Activated CD4-positive, alpha-beta T cell treated with anti-CD3 and anti-CD28 coated beads, Interleukin-2, amount 10 ng/mL, durations not matched to agents 7 days and 5 days (primary cell): ENCODE measurements at regions not wholly inside any gene's neighbourhood (a gene's known extent, or its start where the extent isn't known, plus 50 kb on each side); places are given as distances from the start of the nearest gene placed in this dataset.
"Not testable (repeated sequence)": the region's sequence is repeated elsewhere in the genome, so short reads cannot be mapped to it uniquely, and the experiment has no call there.

Experiments
- CTCF ChIA-PET: fragments of 350-600 bp; sonication (Branson Sonifier 250); formaldehyde crosslinking; loops from one replicate; lab custom pipeline; 2021; ENCODE audit warnings: antibody characterized with exemption; lab: Charles Lee
- POLR2A ChIA-PET: fragments of 350-600 bp; sonication (Branson Sonifier 250); formaldehyde crosslinking; loops from one replicate; lab custom pipeline; 2021; ENCODE audit warnings: antibody characterized with exemption; lab: Charles Lee
- DNase-seq: peaks from one replicate; pipeline ENCODE4 v3.0.0-alpha.2; 2020
- H3K27ac Mint-ChIP-seq: one replicate; pipeline ENCODE4 v1.8.0; 2021; ENCODE audit warnings: mild to moderate bottlenecking, moderate library complexity, mixed read lengths
- H3K27me3 Mint-ChIP-seq: one replicate; pipeline ENCODE4 v1.8.0; 2021; ENCODE audit warnings: mixed read lengths
- H3K36me3 Mint-ChIP-seq: one replicate; pipeline ENCODE4 v1.8.0; 2021; ENCODE audit warnings: low read depth, mixed read lengths
- H3K4me1 Mint-ChIP-seq: one replicate; pipeline ENCODE4 v1.8.0; 2021; ENCODE audit warnings: mixed read lengths
- H3K4me3 Mint-ChIP-seq: one replicate; pipeline ENCODE4 v1.8.0; 2021; ENCODE audit warnings: mild to moderate bottlenecking, moderate library complexity, mixed read lengths
- H3K9me3 Mint-ChIP-seq: one replicate; pipeline ENCODE4 v1.8.0; 2021; ENCODE audit warnings: mixed read lengths

DNA sequence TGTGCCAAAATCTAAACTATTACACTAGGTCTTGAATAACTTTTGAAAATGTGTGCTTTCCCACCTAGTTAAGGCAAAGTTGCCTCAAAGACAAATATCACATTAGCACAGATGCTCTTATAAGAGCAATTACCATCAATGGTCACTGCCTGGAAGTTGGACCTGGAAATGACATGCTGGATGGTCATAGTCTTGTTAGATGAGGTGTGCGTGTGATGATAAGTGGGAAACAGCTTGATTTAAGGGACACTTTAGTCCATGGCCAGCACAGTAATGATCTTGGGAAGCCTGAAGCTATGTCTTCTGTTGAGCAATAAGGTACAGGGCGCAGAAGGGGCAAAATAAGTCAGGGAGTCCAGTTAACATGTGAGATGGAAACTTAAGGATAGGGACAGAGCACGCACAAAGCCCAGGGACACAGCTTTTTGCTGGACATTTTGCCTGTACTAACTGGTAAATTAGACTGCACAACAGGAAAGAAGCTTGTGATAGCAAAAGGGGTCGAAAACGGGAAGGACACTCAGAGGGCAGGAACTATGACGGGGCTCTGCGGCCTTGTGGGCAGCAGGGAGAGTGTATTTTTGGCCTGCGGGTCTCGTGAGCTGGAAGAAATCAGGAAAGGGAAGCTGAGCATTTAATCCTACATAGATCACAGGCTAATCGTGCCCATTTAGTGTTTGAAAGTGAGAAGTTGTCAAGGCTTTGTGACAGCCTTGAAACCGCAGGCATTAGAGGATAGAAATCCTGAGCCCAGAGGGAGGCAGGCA is 66.7 kb upstream of the BMP2 start:
- Mint-ChIP-seq H3K27ac (no peak overlapping the region), H3K4me1 (no peaks in the 10 kb centered on the region), H3K4me3 (no peak overlapping the region), H3K9me3 (peaks cover 4% of the 10 kb centered on the region), H3K36me3 (no peaks in the 10 kb centered on the region), H3K27me3 (no peaks in the 10 kb centered on the region)
- ChIA-PET POLR2A (interaction anchor here (0.6 kb wide), 1 partner anchor 594 kb away, joined by 3 read pairs; no protein-coding TSS in a partner anchor), CTCF (no interaction called here)
- DNase-seq = no peak

DNA sequence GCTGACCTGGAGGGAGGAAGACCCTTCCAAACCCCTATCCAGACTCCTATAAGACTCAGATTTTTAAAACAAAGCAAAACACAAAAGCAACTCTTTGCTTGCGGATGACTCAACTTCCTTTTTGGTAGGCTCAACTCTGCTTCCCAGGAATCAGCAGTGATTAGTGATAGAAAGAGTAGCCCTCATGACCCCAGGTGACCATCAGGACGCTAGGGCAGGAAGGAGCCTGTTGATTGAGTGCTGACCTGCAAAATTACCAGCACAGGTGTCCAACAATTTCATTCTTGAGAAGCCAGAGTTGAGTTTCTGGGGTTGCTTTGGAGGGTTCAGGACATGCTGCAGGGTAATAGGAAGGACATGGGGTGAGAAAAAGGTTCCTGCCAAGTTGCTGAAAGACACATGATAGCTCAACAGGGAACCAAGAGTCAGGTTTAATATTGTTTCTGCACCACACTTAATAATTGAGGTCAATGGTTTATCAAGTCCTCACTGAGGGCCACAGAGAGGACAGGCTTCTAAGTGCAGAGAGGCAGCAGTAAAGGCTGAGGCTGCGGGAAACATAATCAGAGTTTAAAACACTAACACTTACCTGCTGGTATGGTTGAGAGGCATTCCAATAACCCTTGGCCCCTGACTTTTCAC is 67.4 kb upstream of the BMP2 start:
- H3K27me3 Mint-ChIP-seq = no peaks in the 10 kb centered on the region
- H3K4me1 Mint-ChIP-seq = no peaks in the 10 kb centered on the region
- no peak overlapping the region for H3K4me3 Mint-ChIP-seq
- POLR2A ChIA-PET = no interaction called here
- no peaks in the 10 kb centered on the region for H3K36me3 Mint-ChIP-seq
- H3K27ac Mint-ChIP-seq = no peak overlapping the region
- CTCF ChIA-PET = no interaction called here
- H3K9me3 Mint-ChIP-seq = peaks cover 4% of the 10 kb centered on the region
- no peak for DNase-seq

DNA sequence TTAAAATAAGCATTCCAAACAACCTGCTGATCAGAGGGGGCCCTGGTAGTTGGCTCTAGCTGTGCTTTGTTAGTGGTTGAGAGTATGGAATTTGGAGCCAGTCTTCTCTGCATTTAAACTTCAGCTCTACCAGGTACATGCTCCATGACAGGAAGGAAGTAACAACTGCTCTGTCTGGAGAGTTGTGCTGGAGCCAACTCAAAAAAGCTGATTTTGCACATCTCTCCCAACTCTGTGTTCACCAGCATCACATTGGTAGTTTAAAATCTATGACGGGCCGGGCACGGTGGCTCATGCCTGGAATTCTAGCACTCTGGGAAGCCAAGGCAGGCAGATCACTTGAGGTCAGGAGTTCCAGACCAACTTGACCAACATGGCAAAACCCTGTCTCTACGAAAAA is 68.8 kb upstream of the BMP2 start:
- no peak overlapping the region for H3K27ac Mint-ChIP-seq
- CTCF ChIA-PET = no interaction called here
- no peaks in the 10 kb centered on the region for H3K36me3 Mint-ChIP-seq
- H3K4me1 Mint-ChIP-seq = no peaks in the 10 kb centered on the region
- no peak overlapping the region for H3K4me3 Mint-ChIP-seq
- no peak for DNase-seq
- H3K9me3 Mint-ChIP-seq = peaks cover 4% of the 10 kb centered on the region
- POLR2A ChIA-PET = no interaction called here
- no peaks in the 10 kb centered on the region for H3K27me3 Mint-ChIP-seq

GRCh38 chr20:6698056-6698455 is 69.4 kb upstream of the BMP2 start:
- POLR2A ChIA-PET = no interaction called here
- no peaks in the 10 kb centered on the region for H3K4me1 Mint-ChIP-seq
- peaks cover 4% of the 10 kb centered on the region for H3K9me3 Mint-ChIP-seq
- CTCF ChIA-PET = no interaction called here
- DNase-seq = no peak
- H3K36me3 Mint-ChIP-seq = no peaks in the 10 kb centered on the region
- H3K4me3 Mint-ChIP-seq = no peak overlapping the region
- no peaks in the 10 kb centered on the region for H3K27me3 Mint-ChIP-seq
- H3K27ac Mint-ChIP-seq = no peak overlapping the region

DNA sequence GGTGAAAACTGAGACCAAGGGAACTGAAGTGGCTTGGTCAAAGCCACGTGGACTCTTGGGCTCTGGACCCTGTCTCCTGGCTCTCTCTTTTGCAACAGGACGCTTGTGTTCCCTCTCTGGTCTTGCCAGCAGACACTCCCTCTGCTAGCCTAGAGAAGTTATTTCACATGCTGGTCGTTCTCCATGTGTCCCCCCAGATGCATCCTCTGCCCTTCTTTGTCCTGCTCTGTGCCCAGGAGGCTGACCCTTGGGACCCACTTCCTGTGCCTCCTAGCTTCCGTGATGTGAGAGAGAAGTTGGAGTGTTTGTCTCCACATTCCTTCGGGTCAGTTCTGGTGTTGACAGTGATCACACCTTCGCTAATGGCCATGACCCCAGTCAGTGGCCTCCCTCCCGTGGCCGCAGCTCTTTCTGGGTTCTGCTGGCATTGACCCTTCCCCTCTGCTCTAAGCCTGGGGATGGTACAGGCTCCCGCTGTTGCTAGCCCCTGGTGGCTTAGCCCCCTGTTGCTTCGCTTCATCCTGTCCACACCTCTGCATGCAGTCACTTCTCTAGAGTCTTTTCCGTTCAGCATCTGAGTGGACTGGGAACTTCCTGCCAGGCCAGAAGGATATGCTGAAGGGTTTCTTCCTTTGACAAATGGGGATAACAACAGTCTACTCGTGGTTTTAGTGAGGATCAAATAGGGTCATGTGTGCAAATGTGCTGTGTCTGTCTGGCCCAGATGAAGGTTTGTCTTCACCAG is 70.1 kb upstream of the BMP2 start:
- Mint-ChIP-seq H3K27me3 (no peaks in the 10 kb centered on the region), H3K9me3 (peaks cover 4% of the 10 kb centered on the region), H3K36me3 (no peaks in the 10 kb centered on the region), H3K4me3 (no peak overlapping the region), H3K27ac (no peak overlapping the region), H3K4me1 (no peaks in the 10 kb centered on the region)
- ChIA-PET POLR2A (no interaction called here), CTCF (no interaction called here)
- no peak for DNase-seq

GRCh38 chr20:6696001-6696400 is 71.5 kb upstream of the BMP2 start:
- CTCF ChIA-PET = no interaction called here
- Mint-ChIP-seq H3K36me3 (no peaks in the 10 kb centered on the region), H3K4me1 (no peaks in the 10 kb centered on the region), H3K27ac (no peak overlapping the region), H3K4me3 (no peak overlapping the region), H3K27me3 (no peaks in the 10 kb centered on the region), H3K9me3 (peaks cover 4% of the 10 kb centered on the region)
- no peak for DNase-seq
- POLR2A ChIA-PET = no interaction called here

DNA sequence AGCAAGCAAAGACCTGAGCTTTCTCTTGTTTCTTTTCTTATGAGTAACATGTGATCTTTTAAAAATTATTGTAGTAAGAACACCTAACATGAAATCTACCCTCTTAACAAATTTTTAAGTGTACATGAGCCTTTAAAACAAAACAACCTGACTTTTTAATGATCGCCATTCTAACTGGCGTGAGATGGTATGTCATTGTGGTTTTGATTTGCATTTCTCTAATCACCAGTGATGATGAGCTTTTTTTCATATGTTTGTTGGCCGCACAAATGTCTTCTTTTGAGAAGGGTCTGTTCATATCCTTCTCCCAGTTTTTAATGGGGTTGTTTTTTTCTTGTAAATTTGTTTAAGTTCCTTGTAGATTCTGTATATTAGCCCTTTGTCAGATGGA is 73.7 kb upstream of the BMP2 start:
- DNase-seq, H3K36me3 Mint-ChIP-seq, POLR2A ChIA-PET, CTCF ChIA-PET, H3K27ac Mint-ChIP-seq, H3K9me3 Mint-ChIP-seq, H3K27me3 Mint-ChIP-seq, H3K4me1 Mint-ChIP-seq, H3K4me3 Mint-ChIP-seq: not testable (repeated sequence)

GRCh38 chr20:6693178-6693807 is 74.2 kb upstream of the BMP2 start:
- ChIA-PET CTCF (no interaction called here), POLR2A (no interaction called here)
- DNase-seq = no peak
- Mint-ChIP-seq H3K36me3 (no peaks in the 10 kb centered on the region), H3K27me3 (no peaks in the 10 kb centered on the region), H3K4me1 (no peaks in the 10 kb centered on the region), H3K4me3 (no peak overlapping the region), H3K27ac (no peak overlapping the region), H3K9me3 (peaks cover 9% of the 10 kb centered on the region)

- POLR2A ChIA-PET = no interaction called here
- peaks cover 9% of the 10 kb centered on the region for H3K9me3 Mint-ChIP-seq
- H3K27ac Mint-ChIP-seq = no peak overlapping the region
- no peaks in the 10 kb centered on the region for H3K4me1 Mint-ChIP-seq
- no peaks in the 10 kb centered on the region for H3K27me3 Mint-ChIP-seq
- no peak overlapping the region for H3K4me3 Mint-ChIP-seq
- CTCF ChIA-PET = no interaction called here
- no peaks in the 10 kb centered on the region for H3K36me3 Mint-ChIP-seq
- no peak for DNase-seq
These were observed 74.8 kb upstream of the BMP2 start for GRCh38 chr20:6692566-6693173.

DNA sequence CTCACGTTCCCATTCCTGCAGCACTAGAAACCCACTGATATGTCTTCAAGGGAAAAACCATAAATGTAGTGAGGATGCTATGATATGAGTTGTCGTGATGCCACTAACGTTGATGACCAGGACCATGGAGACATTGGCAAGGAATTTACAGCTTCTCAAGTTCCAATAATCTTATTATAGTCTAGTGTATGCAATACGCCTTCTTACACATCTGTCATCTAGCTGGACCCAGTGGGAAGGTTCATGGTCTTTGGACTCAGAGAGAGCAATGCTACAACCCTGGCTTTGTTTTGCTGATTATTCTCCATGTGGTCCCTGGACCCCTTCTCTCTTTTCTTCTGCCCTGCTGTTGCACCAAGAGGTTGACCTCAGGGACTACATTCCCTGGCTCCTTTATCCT is 76.0 kb upstream of the BMP2 start:
- DNase-seq = no peak
- Mint-ChIP-seq H3K27me3 (no peaks in the 10 kb centered on the region), H3K4me3 (no peak overlapping the region), H3K4me1 (no peaks in the 10 kb centered on the region), H3K27ac (no peak overlapping the region), H3K36me3 (no peaks in the 10 kb centered on the region), H3K9me3 (peaks cover 7% of the 10 kb centered on the region)
- POLR2A ChIA-PET = no interaction called here
- CTCF ChIA-PET = no interaction called here

GRCh38 chr20:6689339-6689973 is 78.0 kb upstream of the BMP2 start:
- DNase-seq = no peak
- H3K36me3 Mint-ChIP-seq = no peaks in the 10 kb centered on the region
- H3K9me3 Mint-ChIP-seq = peaks cover 7% of the 10 kb centered on the region
- no peak overlapping the region for H3K4me3 Mint-ChIP-seq
- H3K4me1 Mint-ChIP-seq = no peaks in the 10 kb centered on the region
- ChIA-PET POLR2A (no interaction called here), CTCF (no interaction called here)
- H3K27me3 Mint-ChIP-seq = no peaks in the 10 kb centered on the region
- H3K27ac Mint-ChIP-seq = no peak overlapping the region

- POLR2A ChIA-PET = no interaction called here
- no peak for DNase-seq
- Mint-ChIP-seq H3K36me3 (no peaks in the 10 kb centered on the region), H3K9me3 (peaks cover 7% of the 10 kb centered on the region), H3K4me3 (no peak overlapping the region), H3K27ac (no peak overlapping the region), H3K4me1 (no peaks in the 10 kb centered on the region), H3K27me3 (no peaks in the 10 kb centered on the region)
- CTCF ChIA-PET = no interaction called here
These were observed 81.3 kb upstream of the BMP2 start for GRCh38 chr20:6686171-6686570.
